ENCODE measurements at regions not wholly inside any gene's neighbourhood (a gene's known extent, or its start where the extent isn't known, plus 50 kb on each side); places are given as distances from the start of the nearest gene placed in this dataset.
"Not testable (repeated sequence)": the region's sequence is repeated elsewhere in the genome, so short reads cannot be mapped to it uniquely, and the experiment has no call there.

- DNase-seq = no peak
Measured at GRCh38 chr4:85168234-85168834, 201.8 kb upstream of the WDFY3 start.

GRCh38 chr4:85170241-85170640 is 203.8 kb upstream of the WDFY3 start:
- DNase-seq = no peak

GRCh38 chr4:85175190-85175589 is 208.7 kb upstream of the WDFY3 start:
- no peak for DNase-seq

GRCh38 chr4:85177092-85177491 is 210.6 kb upstream of the WDFY3 start:
- no peak for DNase-seq

GRCh38 chr4:85177679-85178078 is 211.2 kb upstream of the WDFY3 start:
- no peak for DNase-seq

GRCh38 chr4:85180533-85180932 is 214.0 kb upstream of the WDFY3 start:
- no peak for DNase-seq

- no peak for DNase-seq
Measured at GRCh38 chr4:85187106-85187505, 220.6 kb upstream of the WDFY3 start.

GRCh38 chr4:85196015-85196414 is 229.5 kb upstream of the WDFY3 start:
- not testable (repeated sequence) for DNase-seq

- DNase-seq = no peak
Measured at GRCh38 chr4:85200106-85200505, 233.6 kb upstream of the WDFY3 start.

GRCh38 chr4:85209161-85209560 is 242.7 kb upstream of the WDFY3 start:
- DNase-seq = no peak

- no peak for DNase-seq
Measured at GRCh38 chr4:85210353-85210752, 243.9 kb upstream of the WDFY3 start.

GRCh38 chr4:85216571-85216970 is 250.1 kb upstream of the WDFY3 start:
- DNase-seq = not testable (repeated sequence)

GRCh38 chr4:85218756-85219155 is 252.3 kb upstream of the WDFY3 start:
- DNase-seq = no peak

GRCh38 chr4:85221606-85222005 is 253.3 kb upstream of the ARHGAP24 start:
- DNase-seq = no peak

GRCh38 chr4:85222561-85222960 is 252.4 kb upstream of the ARHGAP24 start:
- no peak for DNase-seq

GRCh38 chr4:85228264-85228663 is 246.7 kb upstream of the ARHGAP24 start:
- DNase-seq = no peak

GRCh38 chr4:85233516-85233915 is 241.4 kb upstream of the ARHGAP24 start:
- no peak for DNase-seq

GRCh38 chr4:85243857-85244256 is 231.1 kb upstream of the ARHGAP24 start:
- DNase-seq = no peak

- no peak for DNase-seq
Measured at GRCh38 chr4:85244638-85245037, 230.3 kb upstream of the ARHGAP24 start.

- no peak for DNase-seq
Measured at GRCh38 chr4:85246055-85246454, 228.9 kb upstream of the ARHGAP24 start.

- no peak for DNase-seq
Measured at GRCh38 chr4:85250852-85251251, 224.1 kb upstream of the ARHGAP24 start.

GRCh38 chr4:85257817-85258370 is 217.1 kb upstream of the ARHGAP24 start:
- no peak for DNase-seq

- DNase-seq = no peak
Measured at GRCh38 chr4:85260064-85260463, 214.9 kb upstream of the ARHGAP24 start.

- no peak for DNase-seq
Measured at GRCh38 chr4:85265234-85265633, 209.7 kb upstream of the ARHGAP24 start.

GRCh38 chr4:85268188-85268587 is 206.8 kb upstream of the ARHGAP24 start:
- no peak for DNase-seq

Measured in central memory CD4-positive, alpha-beta T cell (primary cell).